Right ventricle myocardium superior (tissue), 1 donor: ENCODE measurements at regions not wholly inside any gene's neighbourhood (a gene's known extent, or its start where the extent isn't known, plus 50 kb on each side); places are given as distances from the start of the nearest gene placed in this dataset.
"Not testable (repeated sequence)": the region's sequence is repeated elsewhere in the genome, so short reads cannot be mapped to it uniquely, and the experiment has no call there.

Experiments
- ATAC-seq: fragments of 200-7000 bp; cut with Tn5 transposase; one replicate; pipeline ENCODE4 v1.9.1; 2020; ENCODE audit warnings: mild to moderate bottlenecking; ENCODE audit not compliant: poor library complexity
- DNase-seq: peaks from one replicate; pipeline ENCODE4 v3.0.0-alpha.2; 2020
- intact Hi-C: fragments of 100-400 bp; cut with DNase I; formaldehyde crosslinking; loops from one replicate; pipeline ENCODE4 v1.11.2; 2022
- donor health status: DM: no; HTN: yes; CAD: no; lungs with severe emphysema.

- DNase-seq, result no peak
- intact Hi-C loops, result no loop called here
- ATAC-seq, result no peak
These were observed 448.4 kb upstream of the SEL1L start for GRCh38 chr14:81982046-81982445.

- intact Hi-C loops, result no loop called here
- no peak for ATAC-seq
- DNase-seq, result no peak
These were observed 452.4 kb upstream of the SEL1L start for GRCh38 chr14:81986005-81986404.

GRCh38 chr14:81989211-81989610 lies 455.6 kb upstream of the SEL1L start:
- ATAC-seq (no peak), DNase-seq (no peak)
- intact Hi-C loops, result no loop called here

GRCh38 chr14:81990312-81990761 lies 456.7 kb upstream of the SEL1L start:
- intact Hi-C loops, result no loop called here

GRCh38 chr14:81991998-81992397 lies 458.3 kb upstream of the SEL1L start:
- DNase-seq (no peak), ATAC-seq (no peak)
- intact Hi-C loops, result no loop called here

More at GRCh38 chr14:81990312-81990761, 456.7 kb upstream of the SEL1L start:
- no peak for DNase-seq
- ATAC-seq, result peak; percentile 77

GRCh38 chr14:81993432-81993831 lies 459.8 kb upstream of the SEL1L start:
- ATAC-seq (no peak), DNase-seq (no peak)
- intact Hi-C loops, result no loop called here

GRCh38 chr14:82003426-82003825 lies 469.8 kb upstream of the SEL1L start:
- DNase-seq (no peak), ATAC-seq (no peak)
- intact Hi-C loops, result no loop called here

- intact Hi-C loops, result no loop called here
- no peak for ATAC-seq
- DNase-seq, result no peak
These were observed 475.4 kb upstream of the SEL1L start for GRCh38 chr14:82009076-82009475.

- intact Hi-C loops, result no loop called here
- no peak for DNase-seq
- no peak for ATAC-seq
These were observed 476.3 kb upstream of the SEL1L start for GRCh38 chr14:82009993-82010392.

- DNase-seq (no peak), ATAC-seq (no peak)
These were observed 477.8 kb upstream of the SEL1L start for GRCh38 chr14:82011460-82011859.

GRCh38 chr14:82029038-82029437 lies 495.4 kb upstream of the SEL1L start:
- no peak for ATAC-seq
- intact Hi-C loops, result no loop called here
- no peak for DNase-seq

More at GRCh38 chr14:82011460-82011859, 477.8 kb upstream of the SEL1L start:
- intact Hi-C loops, result no loop called here

GRCh38 chr14:82035397-82035796 lies 501.7 kb upstream of the SEL1L start:
- ATAC-seq, result no peak
- DNase-seq, result no peak
- intact Hi-C loops, result no loop called here

- intact Hi-C loops, ATAC-seq, DNase-seq: not testable (repeated sequence)
These were observed 504.4 kb upstream of the SEL1L start for GRCh38 chr14:82038066-82038465.

GRCh38 chr14:82045339-82045738 lies 511.7 kb upstream of the SEL1L start:
- ATAC-seq (no peak), DNase-seq (no peak)
- intact Hi-C loops, result no loop called here

GRCh38 chr14:82046512-82047226 lies 513.0 kb upstream of the SEL1L start:
- DNase-seq (no peak), ATAC-seq (no peak)
- intact Hi-C loops, result no loop called here

GRCh38 chr14:82047777-82048470 lies 514.3 kb upstream of the SEL1L start:
- ATAC-seq (no peak), DNase-seq (no peak)
- intact Hi-C loops, result no loop called here

GRCh38 chr14:82052778-82053177 lies 519.1 kb upstream of the SEL1L start:
- DNase-seq (no peak), ATAC-seq (no peak)
- intact Hi-C loops, result no loop called here

- DNase-seq (no peak), ATAC-seq (no peak)
- intact Hi-C loops, result no loop called here
These were observed 522.0 kb upstream of the SEL1L start for GRCh38 chr14:82055515-82056115.

GRCh38 chr14:82060219-82060618 lies 526.6 kb upstream of the SEL1L start:
- DNase-seq (no peak), ATAC-seq (no peak)
- intact Hi-C loops, result no loop called here
